SK-N-MC (cell line): ENCODE measurements at regions not wholly inside any gene's neighbourhood (a gene's known extent, or its start where the extent isn't known, plus 50 kb on each side); places are given as distances from the start of the nearest gene placed in this dataset.

Experiments
- EZH2 ChIP-seq: fragments of 200-600 bp; sonication (generic); IDR thresholded peaks from one replicate; pipeline ENCODE4 v1.6.1; 2017; ENCODE audit warnings: antibody characterized with exemption
- POLR2AphosphoS5 ChIP-seq: IDR thresholded peaks from 2 replicates; pipeline ENCODE4 v1.6.1; 2012; ENCODE audit warnings: mild to moderate bottlenecking, low read depth, low read length, borderline replicate concordance

DNA sequence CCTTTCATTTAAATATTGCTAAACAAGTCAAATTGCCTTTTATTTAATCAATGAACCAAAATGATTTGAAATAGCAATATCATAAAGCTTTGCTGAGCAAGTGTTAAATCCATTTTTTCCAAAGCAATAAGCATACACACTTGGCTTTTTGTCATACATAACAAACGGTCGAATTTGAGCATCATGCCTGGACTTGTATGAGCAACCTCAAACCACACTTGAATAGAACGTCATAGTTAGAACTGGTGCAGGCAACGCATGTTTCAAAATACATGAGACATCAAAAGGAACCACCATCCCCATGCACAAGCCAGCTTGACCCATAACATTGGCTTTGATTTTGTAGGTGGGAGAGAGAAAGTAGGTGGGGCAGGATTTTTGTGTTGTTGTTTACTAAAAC is 812.3 kb upstream of the FRG1 start:
- TF ChIP-seq EZH2 (no peak), POLR2AphosphoS5 (no peak)
